ENCODE measurements at regions not wholly inside any gene's neighbourhood (a gene's known extent, or its start where the extent isn't known, plus 50 kb on each side); places are given as distances from the start of the nearest gene placed in this dataset.

GRCh38 chr20:7087803-7088202, 320.3 kb downstream of the BMP2 start:
- ATAC-seq: no peak
- Histone ChIP-seq H3K4me1 (no peaks in the 10 kb centered on the region), H3K4me2 (no peak overlapping the region), H3K4me3 (no peak overlapping the region), H3K27ac (no peak overlapping the region), H3K9me3 (peaks cover 11% of the 10 kb centered on the region; the same call in 2 of the 3 replicates)
- TF ChIP-seq TP53 (CRISPR knock-in tag; IDR thresholded peaks at IDR 0.05): no peak
- no peak for TF ChIP-seq GATA3 (IDR thresholded peaks at IDR 0.05; ENCODE audit: borderline replicate concordance)
- TF ChIP-seq CBX2 (IDR thresholded peaks at IDR 0.05; ENCODE audit: borderline replicate concordance, low read depth): no peak
- TF ChIP-seq HDAC2 (IDR thresholded peaks at IDR 0.05): no peak
- TF ChIP-seq TFCP2L1 (CRISPR knock-in tag; IDR thresholded peaks at IDR 0.05): no peak
- no peak for TF ChIP-seq RFX5 (IDR thresholded peaks at IDR 0.05)
- TF ChIP-seq, protein P1, sequence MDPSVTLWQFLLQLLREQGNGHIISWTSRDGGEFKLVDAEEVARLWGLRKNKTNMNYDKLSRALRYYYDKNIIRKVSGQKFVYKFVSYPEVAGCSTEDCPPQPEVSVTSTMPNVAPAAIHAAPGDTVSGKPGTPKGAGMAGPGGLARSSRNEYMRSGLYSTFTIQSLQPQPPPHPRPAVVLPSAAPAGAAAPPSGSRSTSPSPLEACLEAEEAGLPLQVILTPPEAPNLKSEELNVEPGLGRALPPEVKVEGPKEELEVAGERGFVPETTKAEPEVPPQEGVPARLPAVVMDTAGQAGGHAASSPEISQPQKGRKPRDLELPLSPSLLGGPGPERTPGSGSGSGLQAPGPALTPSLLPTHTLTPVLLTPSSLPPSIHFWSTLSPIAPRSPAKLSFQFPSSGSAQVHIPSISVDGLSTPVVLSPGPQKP (IDR thresholded peaks at IDR 0.05; ENCODE audit: low read depth, low read length): no peak
- no peak for TF ChIP-seq KDM1A (IDR thresholded peaks at IDR 0.05; ENCODE audit: low read depth)
- TF ChIP-seq HOXB13 (CRISPR knock-in tag; IDR thresholded peaks at IDR 0.05; ENCODE audit: low read depth): no peak
- TF ChIP-seq, protein P2, sequence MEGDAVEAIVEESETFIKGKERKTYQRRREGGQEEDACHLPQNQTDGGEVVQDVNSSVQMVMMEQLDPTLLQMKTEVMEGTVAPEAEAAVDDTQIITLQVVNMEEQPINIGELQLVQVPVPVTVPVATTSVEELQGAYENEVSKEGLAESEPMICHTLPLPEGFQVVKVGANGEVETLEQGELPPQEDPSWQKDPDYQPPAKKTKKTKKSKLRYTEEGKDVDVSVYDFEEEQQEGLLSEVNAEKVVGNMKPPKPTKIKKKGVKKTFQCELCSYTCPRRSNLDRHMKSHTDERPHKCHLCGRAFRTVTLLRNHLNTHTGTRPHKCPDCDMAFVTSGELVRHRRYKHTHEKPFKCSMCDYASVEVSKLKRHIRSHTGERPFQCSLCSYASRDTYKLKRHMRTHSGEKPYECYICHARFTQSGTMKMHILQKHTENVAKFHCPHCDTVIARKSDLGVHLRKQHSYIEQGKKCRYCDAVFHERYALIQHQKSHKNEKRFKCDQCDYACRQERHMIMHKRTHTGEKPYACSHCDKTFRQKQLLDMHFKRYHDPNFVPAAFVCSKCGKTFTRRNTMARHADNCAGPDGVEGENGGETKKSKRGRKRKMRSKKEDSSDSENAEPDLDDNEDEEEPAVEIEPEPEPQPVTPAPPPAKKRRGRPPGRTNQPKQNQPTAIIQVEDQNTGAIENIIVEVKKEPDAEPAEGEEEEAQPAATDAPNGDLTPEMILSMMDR (IDR thresholded peaks at IDR 0.05): no peak
- no peak for TF ChIP-seq FOXS1 (CRISPR knock-in tag; IDR thresholded peaks at IDR 0.05)
- no peak for TF ChIP-seq HEYL (CRISPR knock-in tag; IDR thresholded peaks at IDR 0.05)
- TF ChIP-seq, protein P3, sequence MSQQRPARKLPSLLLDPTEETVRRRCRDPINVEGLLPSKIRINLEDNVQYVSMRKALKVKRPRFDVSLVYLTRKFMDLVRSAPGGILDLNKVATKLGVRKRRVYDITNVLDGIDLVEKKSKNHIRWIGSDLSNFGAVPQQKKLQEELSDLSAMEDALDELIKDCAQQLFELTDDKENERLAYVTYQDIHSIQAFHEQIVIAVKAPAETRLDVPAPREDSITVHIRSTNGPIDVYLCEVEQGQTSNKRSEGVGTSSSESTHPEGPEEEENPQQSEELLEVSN (IDR thresholded peaks at IDR 0.05; ENCODE audit: borderline replicate concordance, low read depth): no peak
- no peak for TF ChIP-seq PHF8 (IDR thresholded peaks at IDR 0.05; ENCODE audit: borderline replicate concordance, low read depth)
- no peak for TF ChIP-seq FOSL2 (IDR thresholded peaks at IDR 0.05)
- no peak for TF ChIP-seq FOSL2 (CRISPR knock-in tag; IDR thresholded peaks at IDR 0.05)
- no peak for TF ChIP-seq CHD4 (IDR thresholded peaks at IDR 0.05; ENCODE audit: borderline replicate concordance)
- ChIA-PET POLR2A (no interaction called here), CTCF (no interaction called here)
- 33% methylated on average over 1 of the region's 1 CpG for WGBS (ENCODE audit: missing lambda C conversion rate)
- FAIRE-seq: no peak
- DNase-seq (ENCODE audit: low read depth in 1 of 2, low spot score in 1 of 2): no peak

GRCh38 chr20:7090001-7090400, 322.5 kb downstream of the BMP2 start:
- ChIA-PET CTCF (no interaction called here), POLR2A (no interaction called here)
- Histone ChIP-seq H3K4me1 (no peaks in the 10 kb centered on the region), H3K4me2 (no peak overlapping the region), H3K9me3 (peaks cover 16% of the 10 kb centered on the region), H3K4me3 (no peak overlapping the region), H3K27ac (no peak overlapping the region)
- TF ChIP-seq ZSCAN20 (CRISPR knock-in tag; IDR thresholded peaks at IDR 0.05) (no peak), POLR2AphosphoS2 (conservative IDR thresholded peaks at IDR 0.05; ENCODE audit: low read length) (no peak)
- FAIRE-seq (no peak), DNase-seq (ENCODE audit: low read depth in 1 of 2, low spot score in 1 of 2) (no peak), ATAC-seq (peak in 1 of 2 experiments; percentile 50; a peak in 1 of 6 replicates)

- Histone ChIP-seq H3K4me3 (no peak overlapping the region), H3K27ac (no peak overlapping the region), H3K4me2 (no peak overlapping the region), H3K9me3 (peaks cover 14% of the 10 kb centered on the region), H3K4me1 (no peaks in the 10 kb centered on the region)
- DNase-seq (ENCODE audit: low read depth in 1 of 2, low spot score in 1 of 2) (no peak), FAIRE-seq (no peak), ATAC-seq (no peak)
- TF ChIP-seq FOSB (CRISPR knock-in tag; IDR thresholded peaks at IDR 0.05) (no peak), HOXA7 (CRISPR knock-in tag; IDR thresholded peaks at IDR 0.05) (no peak), ESRRA (IDR thresholded peaks at IDR 0.05; ENCODE audit: borderline replicate concordance, low read length) (no peak), SMC3 (IDR thresholded peaks at IDR 0.05) (no peak), HOXB13 (CRISPR knock-in tag; IDR thresholded peaks at IDR 0.05; ENCODE audit: low read depth) (no peak), RARB (CRISPR knock-in tag; IDR thresholded peaks at IDR 0.05) (no peak), MYC (IDR thresholded peaks at IDR 0.05; ENCODE audit: borderline replicate concordance, low read length) (no peak), TFCP2L1 (CRISPR knock-in tag; IDR thresholded peaks at IDR 0.05) (no peak)
- TF ChIP-seq, protein P4, sequence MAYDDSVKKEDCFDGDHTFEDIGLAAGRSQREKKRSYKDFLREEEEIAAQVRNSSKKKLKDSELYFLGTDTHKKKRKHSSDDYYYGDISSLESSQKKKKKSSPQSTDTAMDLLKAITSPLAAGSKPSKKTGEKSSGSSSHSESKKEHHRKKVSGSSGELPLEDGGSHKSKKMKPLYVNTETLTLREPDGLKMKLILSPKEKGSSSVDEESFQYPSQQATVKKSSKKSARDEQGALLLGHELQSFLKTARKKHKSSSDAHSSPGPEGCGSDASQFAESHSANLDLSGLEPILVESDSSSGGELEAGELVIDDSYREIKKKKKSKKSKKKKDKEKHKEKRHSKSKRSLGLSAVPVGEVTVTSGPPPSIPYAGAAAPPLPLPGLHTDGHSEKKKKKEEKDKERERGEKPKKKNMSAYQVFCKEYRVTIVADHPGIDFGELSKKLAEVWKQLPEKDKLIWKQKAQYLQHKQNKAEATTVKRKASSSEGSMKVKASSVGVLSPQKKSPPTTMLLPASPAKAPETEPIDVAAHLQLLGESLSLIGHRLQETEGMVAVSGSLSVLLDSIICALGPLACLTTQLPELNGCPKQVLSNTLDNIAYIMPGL (CRISPR knock-in tag; IDR thresholded peaks at IDR 0.05; ENCODE audit: borderline replicate concordance): no peak
- POLR2A ChIA-PET: no interaction called here
- 7% methylated on average over 4 of the region's 4 CpGs for WGBS (ENCODE audit: missing lambda C conversion rate)
- CTCF ChIA-PET: no interaction called here
These were observed 323.3 kb downstream of the BMP2 start for GRCh38 chr20:7090811-7091210.

Data from A549 (cell line).